ENCODE measurements at regions not wholly inside any gene's neighbourhood (a gene's known extent, or its start where the extent isn't known, plus 50 kb on each side); places are given as distances from the start of the nearest gene placed in this dataset.

- DNase-seq (ENCODE audit: low read depth in 4 of 4, low spot score in 3 of 4) = no peak
Measured at GRCh38 chr17:63240106-63240505, 206.0 kb downstream of the CYB561 start.

DNA sequence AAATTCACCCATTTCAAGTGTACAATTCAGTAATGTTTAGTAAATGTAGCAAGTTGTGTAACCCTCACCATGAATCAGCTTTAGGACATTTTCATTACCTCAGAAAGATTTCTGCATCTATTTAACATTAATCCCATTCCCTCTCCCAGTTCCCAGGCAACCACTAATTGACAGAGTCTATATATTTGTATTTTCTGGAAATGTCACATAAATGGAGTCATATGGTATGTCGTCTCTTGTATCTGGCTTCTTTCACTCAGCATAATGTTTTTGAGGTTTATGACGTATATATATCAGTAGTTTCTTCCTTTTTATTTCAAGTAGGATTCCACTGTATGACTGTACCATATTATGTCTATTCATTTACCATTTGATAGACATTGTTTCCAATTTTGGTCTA, 199.8 kb downstream of the CYB561 start:
- DNase-seq (ENCODE audit: low read depth in 4 of 4, low spot score in 3 of 4) = no peak

- DNase-seq (ENCODE audit: low read depth in 4 of 4, low spot score in 3 of 4) = no peak
Measured at GRCh38 chr17:63247706-63248105, 198.4 kb downstream of the CYB561 start.

GRCh38 chr17:63249256-63250004, 196.7 kb downstream of the CYB561 start:
- no peak for DNase-seq (ENCODE audit: low read depth in 4 of 4, low spot score in 3 of 4)

DNA sequence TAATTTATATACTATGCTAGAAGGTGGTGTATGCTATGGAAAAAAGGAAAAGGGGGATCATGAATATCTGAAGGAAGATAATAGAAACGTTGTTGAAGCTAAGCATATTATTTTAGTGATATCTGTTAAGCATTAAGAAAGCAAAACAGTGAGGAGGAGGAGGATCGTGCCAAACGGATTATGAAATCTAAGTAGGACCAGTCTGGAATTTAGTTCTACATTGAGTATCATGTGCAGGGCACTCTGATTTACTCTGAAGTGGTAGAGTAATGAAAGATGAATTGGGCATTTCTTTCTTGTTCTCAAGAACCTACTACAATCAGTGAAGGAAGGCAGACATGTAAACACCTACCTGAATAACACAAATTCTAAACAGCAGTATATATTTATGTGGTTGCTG, 195.3 kb downstream of the CYB561 start:
- DNase-seq (ENCODE audit: low read depth in 4 of 4, low spot score in 3 of 4) = no peak

GRCh38 chr17:63258785-63259184, 187.3 kb downstream of the CYB561 start:
- no peak for DNase-seq (ENCODE audit: low read depth in 4 of 4, low spot score in 3 of 4)

DNA sequence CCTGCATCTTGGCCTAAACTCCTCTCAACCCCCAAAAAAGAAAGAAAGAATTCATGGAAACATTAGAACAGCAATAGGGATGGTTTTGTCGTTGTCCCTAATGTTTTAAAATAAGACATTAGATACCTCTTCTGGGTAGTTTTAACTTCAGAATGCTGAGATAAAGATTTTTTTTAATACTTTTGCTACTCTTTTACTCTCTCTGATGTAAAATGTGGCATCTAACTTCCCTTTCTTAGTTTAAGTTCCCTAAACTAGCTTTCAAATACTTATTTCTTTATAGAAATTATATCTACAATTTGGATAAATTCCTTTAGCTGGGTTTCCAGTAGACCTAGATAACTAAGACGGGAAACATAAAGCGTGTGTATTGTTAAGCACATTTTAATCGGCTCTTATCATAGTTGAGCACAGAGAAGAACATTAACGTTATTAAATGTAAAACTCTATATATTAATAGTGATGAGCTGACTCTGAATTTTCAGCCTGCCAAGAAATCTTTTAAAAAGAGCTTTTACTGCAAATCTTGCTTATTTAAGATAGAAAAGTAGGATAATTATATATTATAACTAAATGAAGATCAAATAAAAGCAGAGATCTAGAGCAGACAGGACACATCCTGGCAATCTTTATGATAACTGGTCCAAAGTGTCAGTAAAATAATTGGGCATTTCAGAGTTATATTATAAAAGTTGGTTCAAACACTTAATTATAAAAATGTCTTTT, 183.2 kb downstream of the CYB561 start:
- DNase-seq (ENCODE audit: low read depth in 4 of 4, low spot score in 3 of 4) = no peak

- DNase-seq (ENCODE audit: low read depth in 4 of 4, low spot score in 3 of 4) = no peak
Measured at GRCh38 chr17:63265526-63265925, 180.6 kb downstream of the CYB561 start.

DNA sequence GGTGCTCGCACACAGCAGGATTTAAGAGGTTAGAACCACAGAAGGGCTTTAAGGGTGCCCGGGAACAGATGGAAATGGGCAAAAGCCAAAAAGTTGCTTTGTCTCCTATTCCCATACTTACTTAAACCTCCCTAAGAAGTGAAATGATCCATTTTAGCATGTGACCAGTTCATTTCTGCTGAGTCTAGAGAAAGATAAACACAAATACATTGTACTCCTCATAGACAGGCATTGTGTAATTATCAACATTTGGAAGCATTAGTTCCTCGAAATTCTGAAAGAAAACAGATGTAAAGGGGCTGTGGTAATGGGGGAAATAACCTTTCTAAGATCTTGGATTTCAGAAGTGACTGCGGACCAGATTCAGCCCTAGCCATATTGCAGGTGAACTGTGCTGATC, 178.3 kb downstream of the CYB561 start:
- DNase-seq (ENCODE audit: low read depth in 4 of 4, low spot score in 3 of 4) = no peak

- DNase-seq (ENCODE audit: low read depth in 4 of 4, low spot score in 3 of 4) = no peak
Measured at GRCh38 chr17:63268827-63269226, 177.3 kb downstream of the CYB561 start.

- DNase-seq (ENCODE audit: low read depth in 4 of 4, low spot score in 3 of 4) = no peak
Measured at GRCh38 chr17:63270610-63271009, 175.5 kb downstream of the CYB561 start.

DNA sequence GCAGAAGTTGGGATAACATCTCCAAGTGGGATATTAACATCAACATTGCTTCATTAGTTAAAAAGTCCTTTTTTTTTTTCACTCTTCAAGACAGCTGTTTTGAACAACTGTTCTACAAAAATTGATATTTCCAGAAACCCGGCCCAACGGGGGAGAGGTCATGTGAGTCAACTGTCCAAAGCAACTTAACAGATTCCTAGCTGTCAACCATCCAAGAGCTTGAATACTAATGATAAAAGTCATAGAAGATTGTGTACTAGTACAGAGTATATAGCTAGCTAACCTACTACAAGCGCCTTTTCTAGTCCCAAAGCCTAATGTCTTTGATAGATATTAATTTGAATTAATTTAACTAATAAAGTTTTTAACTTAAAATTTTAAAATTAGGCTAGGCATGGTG, 172.0 kb downstream of the CYB561 start:
- no peak for DNase-seq (ENCODE audit: low read depth in 4 of 4, low spot score in 3 of 4)

DNA sequence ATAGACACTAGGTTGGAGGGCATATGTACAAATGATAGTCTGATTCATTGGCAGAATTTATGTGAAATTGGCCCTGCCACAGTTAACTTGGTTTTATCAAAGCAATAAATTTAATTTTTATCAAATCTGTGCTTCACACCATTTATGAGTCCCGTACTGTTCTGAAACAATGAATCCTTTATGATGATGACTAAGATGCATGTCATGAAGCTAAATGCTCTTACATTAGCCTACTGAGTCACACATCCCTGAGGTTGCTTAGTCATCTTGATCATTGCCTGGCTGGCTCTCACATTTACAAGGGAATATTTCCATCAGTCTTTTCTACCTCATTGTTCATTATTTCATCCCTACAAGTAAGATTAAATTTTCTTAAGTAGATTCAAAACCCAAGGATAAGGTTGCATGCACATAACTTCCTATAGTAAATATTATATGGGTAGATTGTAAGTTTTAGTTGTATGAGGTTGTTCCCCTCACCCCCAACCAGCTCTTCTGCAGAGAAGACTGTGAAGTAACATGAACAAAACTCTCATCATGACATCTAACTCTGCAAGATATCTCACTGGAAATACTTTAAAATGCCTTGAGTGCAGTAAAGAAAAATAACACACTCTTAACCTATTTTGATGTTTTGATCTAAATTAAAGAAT, 170.7 kb downstream of the CYB561 start:
- DNase-seq (ENCODE audit: low read depth in 4 of 4, low spot score in 3 of 4) = no peak

DNA sequence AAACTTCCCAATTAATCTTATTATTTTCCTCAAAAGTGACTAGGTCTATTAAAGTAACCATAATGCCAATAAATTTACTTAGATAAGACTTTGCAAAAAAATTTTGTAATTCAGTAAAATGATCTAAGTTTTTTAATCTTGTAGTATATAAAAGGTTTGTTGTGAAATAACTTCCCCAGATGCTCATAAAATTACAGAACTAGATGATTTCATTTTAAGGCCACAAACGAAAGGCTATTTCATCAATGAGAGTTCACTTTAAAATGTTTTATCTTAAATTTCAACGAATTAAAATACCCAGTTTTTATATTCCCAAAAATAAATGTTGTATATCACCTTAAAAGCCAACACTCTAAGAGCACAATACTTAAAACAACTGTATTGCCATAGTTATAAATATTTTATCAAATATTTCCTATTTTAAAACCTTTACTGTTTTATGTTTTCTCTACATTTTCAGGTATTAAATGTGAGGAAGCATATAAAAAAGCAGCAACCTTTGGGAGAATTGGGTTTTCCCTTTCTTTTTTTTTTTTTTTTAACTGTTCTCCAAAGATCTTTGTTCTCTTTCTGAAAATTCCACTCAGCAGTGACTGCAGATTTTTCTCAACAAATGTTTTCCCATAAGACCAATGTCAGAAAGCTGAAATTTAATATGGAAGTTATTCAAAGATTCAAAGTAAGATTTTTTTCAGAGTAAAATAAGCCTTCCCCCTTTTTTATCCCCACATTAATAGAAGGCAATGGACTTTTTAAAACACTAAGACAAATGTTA, 169.9 kb downstream of the CYB561 start:
- DNase-seq (ENCODE audit: low read depth in 4 of 4, low spot score in 3 of 4) = no peak

DNA sequence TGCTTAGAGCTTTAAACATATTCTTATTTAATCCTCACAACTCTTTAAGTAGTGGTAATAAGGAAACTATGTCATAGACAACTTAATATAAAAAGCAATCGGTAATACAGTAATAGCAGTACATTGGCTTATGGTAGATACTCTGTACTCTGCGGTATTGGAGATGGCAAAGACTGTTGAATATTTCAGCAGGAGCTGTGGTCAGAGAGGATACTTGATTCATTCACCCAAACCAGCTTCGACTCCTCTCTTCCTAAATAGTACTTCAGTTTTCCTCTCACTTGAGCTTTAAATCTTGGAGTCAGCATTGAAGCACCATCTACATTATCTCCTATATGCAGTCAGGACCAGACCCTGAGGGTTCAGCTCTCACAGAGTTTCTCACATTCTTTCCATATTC, 169.3 kb downstream of the CYB561 start:
- DNase-seq (ENCODE audit: low read depth in 4 of 4, low spot score in 3 of 4) = no peak

- DNase-seq (ENCODE audit: low read depth in 4 of 4, low spot score in 3 of 4) = no peak
Measured at GRCh38 chr17:63277629-63278028, 168.5 kb downstream of the CYB561 start.

DNA sequence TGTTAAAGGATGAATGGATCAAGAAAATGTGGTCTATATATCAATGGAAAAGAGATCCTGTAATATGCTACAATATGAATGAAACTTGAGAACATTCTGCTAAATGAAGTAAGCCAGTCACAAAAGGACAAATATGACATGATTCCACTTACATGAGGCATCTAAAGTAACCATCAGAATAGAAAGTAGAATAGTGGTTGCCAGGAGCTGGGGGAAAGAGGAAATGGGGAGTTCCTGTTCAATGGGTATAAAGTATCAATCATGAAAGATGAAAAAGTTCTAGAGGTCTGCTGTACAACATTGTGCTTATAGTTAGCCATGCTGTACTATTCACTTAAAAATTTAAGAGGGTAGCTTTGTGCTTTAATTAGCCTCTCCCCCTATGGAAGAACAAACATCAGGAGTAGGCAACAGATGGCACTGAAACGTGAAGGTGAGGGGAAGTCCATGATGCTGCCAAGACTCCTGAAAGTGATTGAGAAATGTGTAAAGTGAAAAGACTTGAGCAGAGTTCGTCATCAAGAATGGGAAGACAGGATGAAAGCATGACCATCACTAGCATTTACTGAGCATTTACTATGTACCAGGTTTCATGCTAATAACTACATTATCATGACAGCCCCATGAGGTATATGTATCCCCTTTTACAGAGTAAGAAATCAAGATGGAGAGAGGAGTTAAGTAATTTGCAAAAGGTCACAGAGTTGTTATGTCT, 167.2 kb downstream of the CYB561 start:
- no peak for DNase-seq (ENCODE audit: low read depth in 4 of 4, low spot score in 3 of 4)

DNA sequence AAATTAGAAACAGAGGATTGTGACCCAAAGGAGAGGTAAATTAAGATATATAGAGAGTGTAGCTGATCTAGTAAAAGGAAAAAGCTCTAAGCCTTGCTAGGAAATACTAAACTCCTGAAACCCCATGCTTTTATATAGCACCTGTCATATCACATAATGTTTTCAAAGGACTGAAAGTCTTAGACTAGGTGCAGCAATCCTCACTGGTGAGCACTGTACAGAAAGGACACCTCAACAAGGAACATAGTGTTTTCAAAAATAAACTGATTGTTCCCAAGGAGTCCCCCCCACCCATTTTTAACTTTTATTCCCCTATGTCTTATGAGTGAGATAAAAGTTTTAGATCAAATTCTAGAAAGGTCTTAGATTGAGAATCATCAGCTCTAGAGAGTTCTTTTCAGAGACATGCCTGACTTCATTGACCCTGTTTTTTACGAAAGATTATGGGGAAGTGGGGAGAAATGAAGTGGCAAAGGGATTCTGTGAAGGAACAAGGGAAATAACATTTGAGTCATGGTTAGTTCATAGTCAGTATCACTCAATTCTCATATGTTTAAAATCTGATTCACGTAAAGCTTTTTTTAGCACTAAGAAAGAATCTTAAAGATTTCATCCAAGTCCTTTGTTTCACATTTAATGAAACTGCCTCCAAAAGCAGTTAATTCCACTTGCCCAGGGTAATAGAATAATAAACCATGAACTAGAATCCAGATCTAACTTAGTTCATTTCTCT, 166.4 kb downstream of the CYB561 start:
- no peak for DNase-seq (ENCODE audit: low read depth in 4 of 4, low spot score in 3 of 4)

DNA sequence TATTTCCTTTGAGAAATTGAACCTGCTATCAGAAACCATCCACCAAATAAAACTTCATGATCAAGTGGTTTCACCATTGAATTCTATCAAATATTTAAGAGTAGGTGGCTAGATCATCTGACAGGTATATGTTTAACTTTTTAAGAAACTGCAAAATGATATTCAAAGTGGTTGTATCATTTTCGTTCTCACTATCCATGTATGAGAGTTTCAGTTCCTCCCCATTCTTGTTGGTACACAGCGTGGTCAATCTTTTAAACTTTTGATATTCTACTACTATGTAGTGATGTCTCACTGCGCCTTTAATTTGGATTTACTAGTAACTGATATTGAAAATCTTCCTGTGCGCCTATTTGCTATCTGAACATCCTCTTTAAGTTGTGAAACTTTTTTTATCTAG, 163.7 kb downstream of the CYB561 start:
- DNase-seq (ENCODE audit: low read depth in 4 of 4, low spot score in 3 of 4) = no peak

DNA sequence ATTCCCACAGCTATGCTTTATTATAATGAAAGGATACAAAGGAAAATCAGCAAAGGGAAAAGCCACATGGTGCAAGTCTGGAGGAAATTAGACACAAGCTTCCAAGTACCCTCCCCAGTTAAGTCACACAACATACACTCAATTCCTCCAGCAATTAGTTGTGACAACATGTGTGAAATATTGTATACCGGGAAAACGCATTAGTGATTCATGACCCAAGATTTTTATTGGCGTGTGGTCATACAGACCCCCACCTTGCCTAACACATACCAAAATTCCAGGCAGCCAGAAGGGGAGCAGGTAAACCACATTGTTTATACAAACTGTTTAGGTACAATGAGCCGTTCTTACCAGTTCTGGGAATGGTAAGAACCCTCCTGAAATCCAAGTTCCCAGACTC, 160.6 kb downstream of the CYB561 start:
- no peak for DNase-seq (ENCODE audit: low read depth in 4 of 4, low spot score in 3 of 4)
